Sigmoid colon (tissue), 6 donors: ENCODE measurements at regions not wholly inside any gene's neighbourhood (a gene's known extent, or its start where the extent isn't known, plus 50 kb on each side); places are given as distances from the start of the nearest gene placed in this dataset.
"Not testable (repeated sequence)": the region's sequence is repeated elsewhere in the genome, so short reads cannot be mapped to it uniquely, and the experiment has no call there.

ENCODE experiments used
- DNase-seq: peaks from one replicate; pipeline ENCODE4 v3.0.0-alpha.2; 2019
- H3K27ac ChIP-seq, 4 donors: fragments of 200-600 bp; sonication (generic); one replicate each; pipeline ENCODE4 v1.5.1; 2016 to 2019; ENCODE audit warnings: mild to moderate bottlenecking in 1 of 4
- H3K27me3 ChIP-seq, 3 donors: fragments of 200-600 bp; sonication (generic); one replicate each; pipeline ENCODE4 v1.5.1; 2019; ENCODE audit warnings: mild to moderate bottlenecking in 1 of 3
- H3K36me3 ChIP-seq, 4 donors: fragments of 200-600 bp; sonication (generic); one replicate each; pipeline ENCODE4 v1.5.1; 2016 to 2019
- H3K4me1 ChIP-seq, 4 donors: fragments of 200-600 bp; sonication (generic); one replicate each; pipeline ENCODE4 v1.5.1; 2017 to 2019
- H3K4me3 ChIP-seq, 4 donors: fragments of 200-600 bp; sonication (generic); one replicate each; pipeline ENCODE4 v1.5.1; 2017 to 2019; ENCODE audit warnings: mild to moderate bottlenecking in 2 of 4, moderate library complexity in 1 of 4
- H3K9me3 ChIP-seq, 4 donors: fragments of 200-600 bp in 3 of 4; sonication (generic) in 3 of 4; one replicate each; pipeline versions ENCODE4 v1.5.1 to v1.6.1; 2013 to 2019
- CTCF ChIP-seq, 4 experiments: fragments of 450-650 bp in 3 of 4; fragments of 200-600 bp in 1 of 4; IDR thresholded peaks; one replicate each; pipeline ENCODE4 v1.5.1; 2016 to 2019; ENCODE audit warnings: antibody characterized with exemption in 4 of 4, mild to moderate bottlenecking in 3 of 4, moderate library complexity in 2 of 4
- EP300 ChIP-seq, 4 donors: sonication (generic); formaldehyde crosslinking; IDR thresholded peaks; one replicate each; pipeline ENCODE4 v1.6.1; 2017; ENCODE audit warnings: antibody characterized with exemption in 4 of 4
- POLR2A ChIP-seq, 2 donors: fragments of 450-650 bp; IDR thresholded peaks; one replicate each; pipeline ENCODE4 v1.6.1; 2016; ENCODE audit warnings: antibody characterized with exemption in 2 of 2, mild to moderate bottlenecking in 2 of 2, moderate library complexity in 2 of 2
- POLR2AphosphoS5 ChIP-seq, 4 donors: sonication (generic); formaldehyde crosslinking; IDR thresholded peaks; one replicate each; pipeline ENCODE4 v1.6.1; 2017; ENCODE audit warnings: antibody characterized with exemption in 4 of 4
- WGBS, 2 donors: extraction: QIAGEN DNeasy Blood & Tissue Kit; methylation state at CpG; one replicate each; pipeline ENCODE4 v1.1.7; 2013; 5-methylcytosine and 5-hydroxymethylcytosine counted together
- intact Hi-C: fragments of 100-400 bp; cut with DNase I; formaldehyde crosslinking; loops from one replicate; pipeline ENCODE4 v1.15.1; 2023
- donor health status: healthy with polysubstance abuse.
- donor health status: healthy.

GRCh38 chr11:36738292-36738861, 140.3 kb upstream of the RAG2 start:
- no peak overlapping the region for H3K4me3 ChIP-seq
- H3K27ac ChIP-seq = no peak overlapping the region
- H3K27me3 ChIP-seq = no peaks in the 10 kb centered on the region
- H3K36me3 ChIP-seq = no peaks in the 10 kb centered on the region
- peaks cover 0 to 2% (median 0%) of the 10 kb centered on the region in 4 donors for H3K9me3 ChIP-seq
- no peak for TF ChIP-seq EP300 (IDR thresholded peaks at IDR 0.05)
- no peak for TF ChIP-seq POLR2AphosphoS5 (IDR thresholded peaks at IDR 0.05)
- TF ChIP-seq POLR2A (IDR thresholded peaks at IDR 0.05) = no peak
- no peak for TF ChIP-seq CTCF (IDR thresholded peaks at IDR 0.05)
- H3K4me1 ChIP-seq = no peaks in the 10 kb centered on the region
- intact Hi-C loops = no loop called here
- 30 to 42% methylated on average over 3 of the region's 3 CpGs for WGBS, 2 donors
- no peak for DNase-seq

- H3K36me3 ChIP-seq = no peaks in the 10 kb centered on the region
- intact Hi-C loops = no loop called here
- no peak overlapping the region for H3K27ac ChIP-seq
- H3K27me3 ChIP-seq = no peaks in the 10 kb centered on the region
- peaks cover 0 to 2% (median 0%) of the 10 kb centered on the region in 4 donors for H3K9me3 ChIP-seq
- 84 to 88% methylated on average over 3 of the region's 3 CpGs for WGBS, 2 donors
- H3K4me1 ChIP-seq = no peaks in the 10 kb centered on the region
- no peak for DNase-seq
- TF ChIP-seq CTCF (IDR thresholded peaks at IDR 0.05) (no peak), POLR2A (IDR thresholded peaks at IDR 0.05) (no peak), EP300 (IDR thresholded peaks at IDR 0.05) (no peak), POLR2AphosphoS5 (IDR thresholded peaks at IDR 0.05) (no peak)
- H3K4me3 ChIP-seq = no peak overlapping the region
These were observed 138.1 kb upstream of the RAG2 start for GRCh38 chr11:36736103-36736502.

- H3K9me3 ChIP-seq, DNase-seq, H3K27ac ChIP-seq, H3K27me3 ChIP-seq, intact Hi-C loops, H3K4me1 ChIP-seq, H3K36me3 ChIP-seq, H3K4me3 ChIP-seq: not testable (repeated sequence)
- WGBS, 2 donors = 91 to 92% methylated on average over 10 of the region's 10 CpGs
These were observed 135.7 kb upstream of the RAG2 start for GRCh38 chr11:36733721-36734120.

GRCh38 chr11:36730761-36731160, 132.7 kb upstream of the RAG2 start:
- intact Hi-C loops = no loop called here
- no peak for DNase-seq
- Histone ChIP-seq H3K36me3 (no peaks in the 10 kb centered on the region), H3K27ac (no peak overlapping the region), H3K9me3 (no peaks in the 10 kb centered on the region), H3K4me3 (no peak overlapping the region), H3K27me3 (no peaks in the 10 kb centered on the region), H3K4me1 (no peaks in the 10 kb centered on the region)
- 95 to 100% methylated on average over 2 of the region's 2 CpGs for WGBS, 2 donors
- TF ChIP-seq POLR2AphosphoS5 (IDR thresholded peaks at IDR 0.05) = no peak
- no peak for TF ChIP-seq POLR2A (IDR thresholded peaks at IDR 0.05)
- no peak for TF ChIP-seq CTCF (IDR thresholded peaks at IDR 0.05)
- TF ChIP-seq EP300 (IDR thresholded peaks at IDR 0.05) = no peak

- DNase-seq = no peak
- Histone ChIP-seq H3K27me3 (no peaks in the 10 kb centered on the region), H3K4me3 (no peak overlapping the region), H3K27ac (no peak overlapping the region), H3K9me3 (no peaks in the 10 kb centered on the region), H3K4me1 (no peaks in the 10 kb centered on the region), H3K36me3 (no peaks in the 10 kb centered on the region)
- no peak for TF ChIP-seq POLR2AphosphoS5 (IDR thresholded peaks at IDR 0.05)
- TF ChIP-seq POLR2A (IDR thresholded peaks at IDR 0.05) = no peak
- no peak for TF ChIP-seq CTCF (IDR thresholded peaks at IDR 0.05)
- WGBS, 2 donors = 25 to 60% methylated on average over 3 of the region's 3 CpGs
- intact Hi-C loops = no loop called here
These were observed 131.8 kb upstream of the RAG2 start for GRCh38 chr11:36729825-36730224.
